ENCODE measurements at regions not wholly inside any gene's neighbourhood (a gene's known extent, or its start where the extent isn't known, plus 50 kb on each side); places are given as distances from the start of the nearest gene placed in this dataset.
"Not testable (repeated sequence)": the region's sequence is repeated elsewhere in the genome, so short reads cannot be mapped to it uniquely, and the experiment has no call there.

DNA sequence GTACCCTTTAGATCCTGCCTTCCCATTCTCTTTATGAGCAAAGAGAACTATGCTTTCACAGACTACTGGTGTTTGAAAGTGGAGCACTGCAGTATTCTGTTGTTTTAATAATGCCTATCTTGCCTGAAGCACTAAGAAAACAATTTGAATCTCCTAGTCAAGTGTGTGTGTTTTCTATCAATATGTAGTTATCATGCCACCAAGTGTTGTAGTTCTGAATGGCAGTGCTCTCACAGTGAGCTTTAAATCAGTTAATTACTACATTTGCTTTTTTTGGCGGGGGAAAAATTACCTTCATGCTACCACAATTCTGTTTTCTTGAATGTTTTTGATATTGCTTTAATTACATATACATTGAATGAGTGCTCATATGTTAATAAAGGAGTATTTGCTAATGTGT, 143.6 kb upstream of the FAM47A start:
- H3K9ac ChIP-seq (ENCODE audit: low read length) = no peak overlapping the region
- no peaks in the 10 kb centered on the region for H3K4me1 ChIP-seq (ENCODE audit: control insufficient read depth, insufficient read depth, low read length)
- H3K36me3 ChIP-seq (ENCODE audit: control insufficient read depth, insufficient read depth, low read length, severe bottlenecking) = no peaks in the 10 kb centered on the region
- H3K9me3 ChIP-seq (ENCODE audit: control insufficient read depth, low read length) = no peaks in the 10 kb centered on the region
- no peak overlapping the region for H3K4me3 ChIP-seq (ENCODE audit: low read length)
- DNase-seq (ENCODE audit: low read depth) = no peak
- peaks cover 10% of the 10 kb centered on the region for H3K27me3 ChIP-seq (replicated peaks; ENCODE audit: control insufficient read depth, insufficient read depth, low read length)

DNA sequence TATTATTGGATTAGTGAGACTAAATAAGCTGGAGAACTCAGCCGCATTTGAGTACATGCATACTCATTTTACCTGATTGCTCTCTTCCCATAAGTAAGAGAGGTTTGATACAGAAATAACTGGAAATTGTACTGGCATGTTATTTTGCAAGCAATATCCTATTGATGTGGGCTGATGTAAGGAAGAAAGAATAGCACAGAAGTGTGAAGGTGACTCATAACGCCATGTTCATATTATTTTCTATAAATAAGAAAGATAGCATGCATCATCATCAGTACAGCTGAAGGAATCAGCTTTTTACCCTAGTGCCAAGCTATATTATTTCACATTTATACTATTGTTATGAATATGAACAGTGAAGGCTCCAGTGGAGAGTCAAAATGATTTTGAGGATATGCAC, 138.3 kb upstream of the FAM47A start:
- no peaks in the 10 kb centered on the region for H3K36me3 ChIP-seq (ENCODE audit: control insufficient read depth, insufficient read depth, low read length, severe bottlenecking)
- peaks cover 5% of the 10 kb centered on the region for H3K27me3 ChIP-seq (replicated peaks; ENCODE audit: control insufficient read depth, insufficient read depth, low read length)

DNA sequence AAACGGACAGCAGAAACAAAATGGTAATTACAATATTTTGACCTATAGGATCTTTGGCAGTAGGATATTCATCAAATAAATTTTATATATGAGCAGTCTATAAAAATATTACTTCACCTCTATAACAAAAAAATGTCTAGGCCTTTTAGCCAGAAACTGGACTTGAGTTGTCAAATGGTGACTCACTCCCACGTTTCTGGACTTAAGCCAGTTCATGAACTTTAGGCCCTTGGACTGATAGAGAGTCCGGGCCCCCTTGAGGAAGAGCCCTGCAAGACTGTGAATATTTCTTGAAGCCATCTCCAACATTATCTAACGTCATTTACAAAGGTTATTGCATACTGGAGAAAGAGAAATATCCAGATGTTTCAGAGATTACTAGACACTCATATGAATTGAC, 106.8 kb upstream of the FAM47A start:
- no peaks in the 10 kb centered on the region for H3K36me3 ChIP-seq (ENCODE audit: control insufficient read depth, insufficient read depth, low read length, severe bottlenecking)
- no peaks in the 10 kb centered on the region for H3K9me3 ChIP-seq (ENCODE audit: control insufficient read depth, low read length)
- no peak overlapping the region for H3K9ac ChIP-seq (ENCODE audit: low read length)
- no peaks in the 10 kb centered on the region for H3K27me3 ChIP-seq (replicated peaks; ENCODE audit: control insufficient read depth, insufficient read depth, low read length)
- no peak for DNase-seq (ENCODE audit: low read depth)
- H3K4me1 ChIP-seq (ENCODE audit: control insufficient read depth, insufficient read depth, low read length) = no peaks in the 10 kb centered on the region
- no peak overlapping the region for H3K4me3 ChIP-seq (ENCODE audit: low read length)

More for the DNA sequence above, 138.3 kb upstream of the FAM47A start:
- no peak overlapping the region for H3K4me3 ChIP-seq (ENCODE audit: low read length)
- H3K9ac ChIP-seq (ENCODE audit: low read length) = no peak overlapping the region
- no peaks in the 10 kb centered on the region for H3K4me1 ChIP-seq (ENCODE audit: control insufficient read depth, insufficient read depth, low read length)
- DNase-seq (ENCODE audit: low read depth) = no peak
- no peaks in the 10 kb centered on the region for H3K9me3 ChIP-seq (ENCODE audit: control insufficient read depth, low read length)

DNA sequence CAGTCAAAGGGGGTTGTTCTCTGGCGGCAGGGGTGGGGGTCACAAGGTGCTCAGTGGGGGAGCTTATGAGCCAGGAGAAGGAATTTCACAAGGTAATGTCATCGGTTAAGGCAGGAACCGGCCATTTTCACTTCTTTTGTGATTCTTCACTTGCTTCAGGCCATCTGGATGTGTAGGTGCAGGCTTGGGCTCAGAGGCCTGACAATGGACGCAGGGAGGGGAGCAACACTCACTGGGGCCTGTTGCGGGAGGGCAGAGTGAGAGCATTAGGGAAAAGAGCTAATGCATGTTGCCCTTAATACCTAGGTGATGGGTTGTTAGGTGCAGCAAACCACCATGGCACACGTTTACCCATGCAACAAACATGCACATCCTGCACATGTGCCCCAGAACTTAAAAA, 98.0 kb upstream of the FAM47A start:
- not testable (repeated sequence) for H3K9ac ChIP-seq (ENCODE audit: low read length); DNase-seq (ENCODE audit: low read depth); H3K9me3 ChIP-seq (ENCODE audit: control insufficient read depth, low read length); H3K36me3 ChIP-seq (ENCODE audit: control insufficient read depth, insufficient read depth, low read length, severe bottlenecking); H3K27me3 ChIP-seq (replicated peaks; ENCODE audit: control insufficient read depth, insufficient read depth, low read length); H3K4me3 ChIP-seq (ENCODE audit: low read length); H3K4me1 ChIP-seq (ENCODE audit: control insufficient read depth, insufficient read depth, low read length)

DNA sequence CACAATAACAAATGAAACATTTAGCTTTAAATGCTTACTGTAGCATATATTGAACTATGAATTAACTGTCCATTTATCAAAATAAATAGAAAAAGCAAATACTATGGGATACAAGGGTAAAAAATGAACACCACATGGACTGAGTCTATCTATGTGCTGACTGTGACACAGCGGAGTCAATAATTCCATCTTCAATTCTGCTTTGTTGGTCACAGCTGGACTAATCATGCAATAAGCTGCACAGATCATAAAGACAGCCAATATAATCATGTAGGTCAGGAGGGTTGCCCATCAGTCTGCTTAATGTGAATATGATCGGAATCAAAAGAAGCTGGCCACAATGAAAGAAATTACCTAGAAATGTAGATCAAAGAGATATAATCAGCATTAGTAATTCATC, 95.7 kb upstream of the FAM47A start:
- DNase-seq (ENCODE audit: low read depth) = no peak
- Histone ChIP-seq H3K9me3 (ENCODE audit: control insufficient read depth, low read length) (peaks cover 5% of the 10 kb centered on the region), H3K9ac (ENCODE audit: low read length) (no peak overlapping the region), H3K4me1 (ENCODE audit: control insufficient read depth, insufficient read depth, low read length) (no peaks in the 10 kb centered on the region), H3K4me3 (ENCODE audit: low read length) (no peak overlapping the region), H3K27me3 (replicated peaks; ENCODE audit: control insufficient read depth, insufficient read depth, low read length) (no peaks in the 10 kb centered on the region), H3K36me3 (ENCODE audit: control insufficient read depth, insufficient read depth, low read length, severe bottlenecking) (no peaks in the 10 kb centered on the region)

DNA sequence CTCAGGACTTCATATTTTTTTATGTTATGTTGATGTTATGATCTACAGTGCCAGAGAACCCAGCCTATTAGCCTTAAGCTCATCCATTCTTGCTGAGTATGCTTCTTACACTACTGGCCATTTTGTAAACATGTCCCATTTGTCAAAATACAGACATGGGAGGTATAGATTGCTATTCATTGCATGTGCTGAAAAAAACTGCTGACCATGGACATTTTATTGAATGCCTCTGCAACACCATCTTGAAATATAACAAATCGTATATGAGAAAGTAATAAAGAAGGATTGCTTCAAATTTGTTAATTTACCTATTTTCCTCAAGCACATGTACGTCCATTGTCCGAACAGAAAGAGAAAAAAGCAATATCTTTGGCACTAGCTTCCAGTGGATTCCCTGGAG, 91.5 kb upstream of the FAM47A start:
- H3K4me1 ChIP-seq (ENCODE audit: control insufficient read depth, insufficient read depth, low read length) = no peaks in the 10 kb centered on the region
- H3K27me3 ChIP-seq (replicated peaks; ENCODE audit: control insufficient read depth, insufficient read depth, low read length) = peaks cover 4% of the 10 kb centered on the region
- no peak for DNase-seq (ENCODE audit: low read depth)
- H3K9ac ChIP-seq (ENCODE audit: low read length) = no peak overlapping the region
- H3K4me3 ChIP-seq (ENCODE audit: low read length) = no peak overlapping the region
- no peaks in the 10 kb centered on the region for H3K36me3 ChIP-seq (ENCODE audit: control insufficient read depth, insufficient read depth, low read length, severe bottlenecking)
- peaks cover 5% of the 10 kb centered on the region for H3K9me3 ChIP-seq (ENCODE audit: control insufficient read depth, low read length)

DNA sequence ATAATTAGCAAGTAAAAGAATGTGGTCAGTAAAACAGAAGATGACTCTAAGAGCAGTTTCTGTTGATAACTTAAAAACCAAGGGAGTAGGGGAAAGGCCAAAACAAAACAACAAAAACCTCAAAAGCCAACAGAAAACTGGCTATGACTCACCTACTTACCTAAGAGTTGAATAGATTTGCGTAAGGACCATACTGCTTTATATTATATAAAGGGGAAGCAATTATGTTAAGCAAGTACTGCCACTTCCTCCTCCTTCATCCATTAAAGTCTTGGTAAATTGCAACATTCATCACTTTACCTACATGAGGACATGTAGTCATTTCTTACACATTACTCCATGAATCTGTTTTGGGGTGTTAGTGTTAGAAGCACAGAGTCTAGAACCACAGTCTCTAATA, 85.9 kb upstream of the FAM47A start:
- Histone ChIP-seq H3K9me3 (ENCODE audit: control insufficient read depth, low read length) (peaks cover 14% of the 10 kb centered on the region), H3K36me3 (ENCODE audit: control insufficient read depth, insufficient read depth, low read length, severe bottlenecking) (no peaks in the 10 kb centered on the region), H3K27me3 (replicated peaks; ENCODE audit: control insufficient read depth, insufficient read depth, low read length) (peaks cover 4% of the 10 kb centered on the region), H3K9ac (ENCODE audit: low read length) (no peak overlapping the region), H3K4me1 (ENCODE audit: control insufficient read depth, insufficient read depth, low read length) (no peaks in the 10 kb centered on the region), H3K4me3 (ENCODE audit: low read length) (no peak overlapping the region)
- no peak for DNase-seq (ENCODE audit: low read depth)

DNA sequence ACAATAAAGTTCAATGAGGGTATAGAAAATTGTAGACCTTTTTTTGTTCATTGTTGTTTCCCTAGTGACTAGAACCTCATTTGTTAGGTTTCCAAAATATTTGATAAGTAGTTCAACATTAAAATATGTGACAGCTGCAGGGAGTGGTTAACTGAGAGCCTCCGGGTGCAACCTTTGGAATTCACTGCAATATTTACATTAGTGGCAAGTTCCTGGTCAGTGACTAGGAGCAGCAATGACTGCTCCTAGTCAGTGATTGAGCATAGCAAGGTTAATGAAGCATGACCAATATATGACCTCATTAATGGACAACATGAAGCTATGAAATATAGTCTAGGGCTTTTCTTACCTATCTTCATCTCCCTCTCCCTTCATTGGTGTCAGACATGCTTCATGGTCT, 65.8 kb upstream of the FAM47A start:
- Histone ChIP-seq H3K4me3 (ENCODE audit: low read length) (no peak overlapping the region), H3K9me3 (ENCODE audit: control insufficient read depth, low read length) (peaks cover 4% of the 10 kb centered on the region), H3K4me1 (ENCODE audit: control insufficient read depth, insufficient read depth, low read length) (no peaks in the 10 kb centered on the region), H3K36me3 (ENCODE audit: control insufficient read depth, insufficient read depth, low read length, severe bottlenecking) (no peaks in the 10 kb centered on the region), H3K9ac (ENCODE audit: low read length) (no peak overlapping the region), H3K27me3 (replicated peaks; ENCODE audit: control insufficient read depth, insufficient read depth, low read length) (no peaks in the 10 kb centered on the region)
- DNase-seq (ENCODE audit: low read depth) = no peak

Measured in adipocyte (in vitro differentiated cells).